ENCODE measurements at regions not wholly inside any gene's neighbourhood (a gene's known extent, or its start where the extent isn't known, plus 50 kb on each side); places are given as distances from the start of the nearest gene placed in this dataset.
"Not testable (repeated sequence)": the region's sequence is repeated elsewhere in the genome, so short reads cannot be mapped to it uniquely, and the experiment has no call there.

GRCh38 chr5:121087560-121087959, 623.5 kb downstream of the PRR16 start:
- H3K36me3 Mint-ChIP-seq (ENCODE audit: low read depth): no peaks in the 10 kb centered on the region

GRCh38 chr5:121088341-121088740, 624.2 kb downstream of the PRR16 start:
- ATAC-seq: no peak
- DNase-seq: no peak
- ChIA-PET CTCF (no interaction called here), POLR2A (no interaction called here)
- no peaks in the 10 kb centered on the region for H3K36me3 Mint-ChIP-seq (ENCODE audit: low read depth)
- H3K27me3 Mint-ChIP-seq: no peaks in the 10 kb centered on the region
- intact Hi-C loops (cut with DNase I, micrococcal nuclease): no loop called here
- no peak overlapping the region for H3K27ac Mint-ChIP-seq
- no peaks in the 10 kb centered on the region for H3K4me1 Mint-ChIP-seq
- no peak overlapping the region for H3K4me3 Mint-ChIP-seq
- peaks cover 5% of the 10 kb centered on the region for H3K9me3 Mint-ChIP-seq (ENCODE audit: low read depth)

More at GRCh38 chr5:121087560-121087959, 623.5 kb downstream of the PRR16 start:
- DNase-seq (no peak), ATAC-seq (no peak)
- H3K4me1 Mint-ChIP-seq: no peaks in the 10 kb centered on the region
- H3K27me3 Mint-ChIP-seq: no peaks in the 10 kb centered on the region
- H3K9me3 Mint-ChIP-seq (ENCODE audit: low read depth): peaks cover 5% of the 10 kb centered on the region
- no peak overlapping the region for H3K4me3 Mint-ChIP-seq
- intact Hi-C loops (cut with DNase I, micrococcal nuclease): no loop called here
- H3K27ac Mint-ChIP-seq: no peak overlapping the region
- CTCF ChIA-PET: no interaction called here
- POLR2A ChIA-PET: no interaction called here

- Mint-ChIP-seq H3K27me3 (no peaks in the 10 kb centered on the region), H3K27ac (no peak overlapping the region), H3K4me3 (no peak overlapping the region), H3K9me3 (ENCODE audit: low read depth) (peaks cover 5% of the 10 kb centered on the region), H3K36me3 (ENCODE audit: low read depth) (no peaks in the 10 kb centered on the region), H3K4me1 (no peaks in the 10 kb centered on the region)
- ChIA-PET POLR2A (no interaction called here), CTCF (no interaction called here)
- intact Hi-C loops (cut with DNase I, micrococcal nuclease): no loop called here
- no peak for ATAC-seq
- no peak for DNase-seq
These were observed 626.7 kb downstream of the PRR16 start for GRCh38 chr5:121090822-121091221.

GRCh38 chr5:121100931-121101330, 636.8 kb downstream of the PRR16 start:
- no peak overlapping the region for H3K4me3 Mint-ChIP-seq
- no peak for ATAC-seq
- DNase-seq: no peak
- ChIA-PET POLR2A (no interaction called here), CTCF (no interaction called here)
- no peaks in the 10 kb centered on the region for H3K36me3 Mint-ChIP-seq (ENCODE audit: low read depth)
- no peak overlapping the region for H3K27ac Mint-ChIP-seq
- no peaks in the 10 kb centered on the region for H3K4me1 Mint-ChIP-seq
- H3K27me3 Mint-ChIP-seq: no peaks in the 10 kb centered on the region
- intact Hi-C loops (cut with DNase I, micrococcal nuclease): no loop called here
- H3K9me3 Mint-ChIP-seq (ENCODE audit: low read depth): peaks cover 1% of the 10 kb centered on the region

GRCh38 chr5:121105921-121106320, 641.8 kb downstream of the PRR16 start:
- DNase-seq: no peak
- no peak for ATAC-seq
- no peaks in the 10 kb centered on the region for H3K27me3 Mint-ChIP-seq
- ChIA-PET POLR2A (no interaction called here), CTCF (no interaction called here)
- H3K9me3 Mint-ChIP-seq (ENCODE audit: low read depth): no peaks in the 10 kb centered on the region
- H3K36me3 Mint-ChIP-seq (ENCODE audit: low read depth): no peaks in the 10 kb centered on the region
- intact Hi-C loops (cut with DNase I, micrococcal nuclease): no loop called here
- no peak overlapping the region for H3K27ac Mint-ChIP-seq
- no peak overlapping the region for H3K4me3 Mint-ChIP-seq
- no peaks in the 10 kb centered on the region for H3K4me1 Mint-ChIP-seq

GRCh38 chr5:121106721-121107690, 642.9 kb downstream of the PRR16 start:
- intact Hi-C loops (cut with DNase I, micrococcal nuclease); POLR2A ChIA-PET: not testable (repeated sequence)

GRCh38 chr5:121108725-121109124, 644.6 kb downstream of the PRR16 start:
- Mint-ChIP-seq H3K27me3 (no peaks in the 10 kb centered on the region), H3K4me1 (no peaks in the 10 kb centered on the region), H3K27ac (no peak overlapping the region), H3K36me3 (ENCODE audit: low read depth) (no peaks in the 10 kb centered on the region), H3K4me3 (no peak overlapping the region), H3K9me3 (ENCODE audit: low read depth) (no peaks in the 10 kb centered on the region)
- POLR2A ChIA-PET: no interaction called here
- CTCF ChIA-PET: no interaction called here
- DNase-seq (no peak), ATAC-seq (no peak)
- intact Hi-C loops (cut with DNase I, micrococcal nuclease): no loop called here

More at GRCh38 chr5:121106721-121107690, 642.9 kb downstream of the PRR16 start:
- H3K36me3 Mint-ChIP-seq (ENCODE audit: low read depth); H3K9me3 Mint-ChIP-seq (ENCODE audit: low read depth); ATAC-seq; H3K4me1 Mint-ChIP-seq; H3K27ac Mint-ChIP-seq; H3K27me3 Mint-ChIP-seq; H3K4me3 Mint-ChIP-seq; CTCF ChIA-PET; DNase-seq: not testable (repeated sequence)

- Mint-ChIP-seq H3K27ac (no peak overlapping the region), H3K4me1 (no peaks in the 10 kb centered on the region), H3K27me3 (no peaks in the 10 kb centered on the region), H3K4me3 (no peak overlapping the region), H3K9me3 (ENCODE audit: low read depth) (peaks cover 2% of the 10 kb centered on the region), H3K36me3 (ENCODE audit: low read depth) (no peaks in the 10 kb centered on the region)
- CTCF ChIA-PET: interaction anchor here (0.6 kb wide), 1 partner anchor 1054 kb away, joined by 3 read pairs; no protein-coding TSS in a partner anchor
- no peak for ATAC-seq
- intact Hi-C loops (cut with DNase I, micrococcal nuclease): no loop called here
- no peak for DNase-seq
- POLR2A ChIA-PET: no interaction called here
These were observed 645.7 kb downstream of the PRR16 start for GRCh38 chr5:121109817-121110216.

GRCh38 chr5:121121786-121122185, 657.7 kb downstream of the PRR16 start:
- no peak overlapping the region for H3K27ac Mint-ChIP-seq
- H3K4me1 Mint-ChIP-seq: no peaks in the 10 kb centered on the region
- H3K36me3 Mint-ChIP-seq (ENCODE audit: low read depth): no peaks in the 10 kb centered on the region
- DNase-seq (no peak), ATAC-seq (no peak)
- POLR2A ChIA-PET: no interaction called here
- intact Hi-C loops (cut with DNase I, micrococcal nuclease): no loop called here
- H3K4me3 Mint-ChIP-seq: no peak overlapping the region
- CTCF ChIA-PET: no interaction called here
- no peaks in the 10 kb centered on the region for H3K9me3 Mint-ChIP-seq (ENCODE audit: low read depth)
- no peaks in the 10 kb centered on the region for H3K27me3 Mint-ChIP-seq

GRCh38 chr5:121138495-121138907, 674.4 kb downstream of the PRR16 start:
- intact Hi-C loops (cut with DNase I, micrococcal nuclease): no loop called here
- no peak overlapping the region for H3K4me3 Mint-ChIP-seq
- H3K9me3 Mint-ChIP-seq (ENCODE audit: low read depth): peaks cover 5% of the 10 kb centered on the region
- CTCF ChIA-PET: no interaction called here
- no peaks in the 10 kb centered on the region for H3K36me3 Mint-ChIP-seq (ENCODE audit: low read depth)
- ATAC-seq: no peak
- H3K4me1 Mint-ChIP-seq: no peaks in the 10 kb centered on the region
- H3K27me3 Mint-ChIP-seq: no peaks in the 10 kb centered on the region
- DNase-seq: no peak
- no peak overlapping the region for H3K27ac Mint-ChIP-seq
- POLR2A ChIA-PET: no interaction called here

GRCh38 chr5:121138952-121139351, 674.9 kb downstream of the PRR16 start:
- intact Hi-C loops (cut with DNase I, micrococcal nuclease): no loop called here
- no peaks in the 10 kb centered on the region for H3K36me3 Mint-ChIP-seq (ENCODE audit: low read depth)
- ChIA-PET POLR2A (no interaction called here), CTCF (no interaction called here)
- peaks cover 5% of the 10 kb centered on the region for H3K9me3 Mint-ChIP-seq (ENCODE audit: low read depth)
- no peaks in the 10 kb centered on the region for H3K27me3 Mint-ChIP-seq
- no peaks in the 10 kb centered on the region for H3K4me1 Mint-ChIP-seq
- H3K27ac Mint-ChIP-seq: no peak overlapping the region
- DNase-seq (no peak), ATAC-seq (no peak)
- no peak overlapping the region for H3K4me3 Mint-ChIP-seq

- Mint-ChIP-seq H3K27ac (no peak overlapping the region), H3K9me3 (ENCODE audit: low read depth) (peaks cover 10% of the 10 kb centered on the region), H3K36me3 (ENCODE audit: low read depth) (no peaks in the 10 kb centered on the region), H3K27me3 (no peaks in the 10 kb centered on the region), H3K4me1 (no peaks in the 10 kb centered on the region), H3K4me3 (no peak overlapping the region)
- DNase-seq (no peak), ATAC-seq (no peak)
- CTCF ChIA-PET: no interaction called here
- intact Hi-C loops (cut with DNase I, micrococcal nuclease): no loop called here
- POLR2A ChIA-PET: no interaction called here
These were observed 680.7 kb downstream of the PRR16 start for GRCh38 chr5:121144764-121145163.
